GM21529 (cell line): ENCODE measurements at regions not wholly inside any gene's neighbourhood (a gene's known extent, or its start where the extent isn't known, plus 50 kb on each side); places are given as distances from the start of the nearest gene placed in this dataset.

Experiments used
- ATAC-seq: cut with Tn5 transposase; IDR thresholded peaks from one replicate; pipeline ENCODE4 v1.9.1; 2021; ENCODE audit not compliant: unreplicated experiment

DNA sequence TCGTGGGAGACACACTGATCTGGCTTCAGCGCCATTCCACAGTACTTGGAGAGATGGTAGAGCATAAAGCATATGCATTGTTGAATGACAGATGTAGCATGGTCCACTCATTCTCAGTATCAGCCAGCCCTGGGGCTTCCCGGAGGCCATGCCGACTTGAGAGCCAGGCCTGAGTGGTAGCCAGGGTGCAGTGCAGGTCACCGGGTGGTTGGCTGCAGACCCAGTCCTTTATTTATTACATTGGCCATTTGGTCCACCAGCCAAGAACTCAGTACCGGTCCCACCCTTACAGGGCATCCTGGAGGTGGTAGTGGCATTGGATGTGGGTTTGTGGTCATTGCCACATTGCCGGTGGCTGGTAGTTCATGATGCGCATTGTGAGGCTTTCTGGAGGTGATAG is 121.6 kb upstream of the RTL1 start:
- no peak for ATAC-seq

DNA sequence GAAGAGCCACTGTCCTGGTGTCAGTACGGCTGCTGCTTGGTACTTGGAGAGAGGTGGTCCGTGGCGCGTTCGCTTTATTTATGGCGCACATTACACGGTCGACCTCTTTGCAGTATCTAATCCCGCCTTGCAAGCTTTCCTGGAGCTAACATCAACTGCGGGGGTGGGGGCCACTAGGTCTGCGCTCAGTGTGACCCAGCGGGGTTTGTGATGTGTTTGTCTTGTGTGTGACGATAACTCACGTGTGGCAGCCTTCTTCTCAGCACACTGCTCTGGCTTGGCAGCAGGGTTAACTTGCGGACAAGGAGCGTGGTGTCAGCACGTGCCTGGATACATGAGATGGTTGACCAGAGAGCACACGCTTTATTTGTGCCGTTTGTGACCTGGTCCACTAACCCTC is 122.2 kb upstream of the RTL1 start:
- ATAC-seq, result no peak

DNA sequence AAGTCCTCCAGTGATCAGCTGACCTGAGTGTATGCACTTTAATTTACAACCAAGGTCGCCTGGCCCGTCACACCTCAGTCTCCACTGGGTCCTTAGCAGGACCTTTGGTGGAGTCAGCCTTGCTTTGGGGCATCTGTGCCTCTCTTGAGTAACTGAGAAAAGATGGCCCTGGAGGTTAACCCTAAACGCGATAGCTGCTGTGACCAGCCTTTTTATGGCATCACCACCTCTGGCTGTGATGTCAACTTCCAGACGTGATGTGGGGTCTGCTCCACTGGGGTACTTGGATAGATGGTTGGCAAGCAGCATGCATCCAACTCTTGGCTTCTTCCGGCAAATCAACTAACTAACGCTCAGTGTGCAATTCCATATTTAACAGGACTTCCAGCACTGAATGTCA is 122.8 kb upstream of the RTL1 start:
- ATAC-seq, result no peak

DNA sequence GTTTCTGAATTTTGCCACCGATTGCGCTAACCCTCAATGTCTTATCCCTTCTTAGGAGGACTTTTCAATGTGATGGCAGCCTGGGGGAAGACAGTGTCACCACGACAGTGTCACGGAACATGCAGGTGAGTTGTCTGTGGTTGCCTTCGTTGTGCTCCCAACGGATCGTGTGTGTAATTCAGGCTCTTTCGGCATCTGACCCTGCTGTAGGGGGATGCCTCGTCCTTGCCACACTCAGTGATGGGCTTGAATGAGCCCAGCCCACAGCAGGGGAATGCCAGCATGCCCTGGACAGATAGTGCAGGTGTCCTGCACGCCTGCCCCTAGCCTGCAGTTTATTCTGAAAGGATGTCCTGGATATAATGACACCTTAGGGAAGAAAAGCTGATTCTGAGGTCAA is 123.8 kb upstream of the RTL1 start:
- ATAC-seq, result no peak

DNA sequence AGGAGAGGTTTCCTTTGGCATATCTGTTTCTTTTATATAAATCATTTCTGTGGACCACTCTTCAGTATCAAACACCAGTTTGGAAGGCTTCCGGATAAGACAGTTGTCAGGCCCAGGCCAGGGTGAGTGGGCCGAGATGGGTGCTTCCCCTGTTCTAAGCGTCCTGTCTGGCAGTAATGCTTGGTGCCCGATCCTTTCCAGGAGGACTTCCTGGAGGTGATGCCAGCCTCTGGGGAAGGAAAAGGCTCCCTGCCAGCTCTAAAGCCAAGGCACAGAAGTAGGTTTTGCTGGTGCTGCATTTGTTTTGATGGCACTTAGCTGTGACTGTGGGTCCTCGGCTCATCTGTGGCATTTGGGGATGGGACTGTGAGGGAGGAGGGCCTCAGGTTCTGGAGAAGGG is 124.4 kb upstream of the RTL1 start:
- no peak for ATAC-seq

DNA sequence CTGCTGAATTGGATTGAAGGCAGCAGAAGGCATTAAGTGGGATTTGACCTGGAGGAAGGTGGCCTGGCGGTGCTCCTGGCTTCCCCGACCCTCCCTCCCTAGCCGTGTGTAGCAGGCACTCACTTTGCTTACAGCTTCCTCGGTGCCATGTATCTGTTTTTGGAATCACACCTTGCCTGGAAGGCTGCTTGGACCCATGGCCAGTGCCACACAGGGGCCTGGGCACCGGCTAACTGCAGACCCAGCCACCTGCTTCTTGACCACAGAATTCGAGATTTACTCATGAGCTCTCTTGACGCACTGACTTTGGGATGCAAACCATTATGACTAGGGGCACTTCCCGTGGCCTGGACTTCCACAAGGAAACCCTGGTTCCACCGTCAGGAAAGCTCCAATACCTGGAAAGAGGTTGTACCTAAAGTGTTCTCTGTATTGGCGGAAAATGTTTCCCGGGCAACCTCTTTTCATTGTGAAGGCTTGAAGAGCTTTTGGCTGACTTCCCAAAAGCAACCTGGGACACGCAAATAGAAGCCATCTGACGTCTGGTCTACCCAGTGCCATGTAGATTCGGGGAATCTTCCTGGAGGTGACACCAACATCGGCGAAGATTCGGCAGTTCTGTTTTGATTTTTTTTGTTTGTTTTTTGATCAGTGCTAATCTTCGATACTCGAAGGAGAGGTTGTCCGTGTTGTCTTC is 125.6 kb upstream of the RTL1 start:
- no peak for ATAC-seq

DNA sequence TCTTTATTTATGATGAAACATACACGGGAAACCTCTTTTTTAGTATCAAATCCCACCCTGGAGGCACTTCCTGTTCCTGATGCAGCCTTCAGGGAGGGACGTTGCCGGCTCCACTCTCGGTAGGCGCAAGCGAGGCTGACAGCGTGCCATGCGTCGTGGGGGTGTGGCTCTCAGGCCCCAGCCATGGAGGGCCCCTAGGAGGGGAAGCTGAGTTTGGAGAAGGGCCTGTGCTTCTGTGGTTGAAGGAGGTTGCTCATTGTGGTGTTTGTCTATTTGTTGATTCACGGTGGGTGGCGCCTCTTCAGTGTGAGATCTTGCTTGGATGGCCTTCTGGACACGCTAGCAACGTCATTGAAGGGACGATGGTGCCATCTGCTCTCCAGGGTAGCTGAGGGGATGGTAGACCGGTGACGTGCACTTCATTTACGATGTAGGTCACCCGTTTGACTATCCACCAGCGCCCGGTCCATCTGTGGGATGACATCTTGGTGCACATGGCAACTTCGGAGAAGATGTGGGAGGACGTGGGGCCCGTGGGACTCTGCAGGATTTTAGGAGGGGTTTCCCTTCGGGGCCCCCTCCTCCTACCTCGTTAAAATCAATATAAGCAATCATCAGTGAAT is 126.3 kb upstream of the RTL1 start:
- no peak for ATAC-seq

DNA sequence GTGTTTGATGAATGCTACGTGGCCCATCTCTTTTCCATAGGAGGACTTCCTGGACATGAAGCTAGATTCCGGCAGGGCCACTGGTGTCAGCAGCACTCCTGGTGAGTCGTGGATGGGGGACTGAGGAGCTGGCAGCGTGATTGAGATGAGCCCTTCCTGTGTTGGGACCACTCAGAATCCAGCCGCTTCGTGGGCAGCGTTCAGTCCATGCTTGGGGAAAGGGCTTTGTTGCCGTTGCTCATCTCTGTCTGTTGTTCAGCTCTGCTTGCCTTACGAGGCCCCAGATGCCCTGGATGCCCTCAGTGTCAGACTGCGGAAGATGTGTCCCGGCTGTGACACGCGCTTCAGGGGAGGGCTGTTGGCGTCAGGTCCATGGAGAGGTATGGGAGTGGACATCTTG is 127.1 kb upstream of the RTL1 start:
- no peak for ATAC-seq

DNA sequence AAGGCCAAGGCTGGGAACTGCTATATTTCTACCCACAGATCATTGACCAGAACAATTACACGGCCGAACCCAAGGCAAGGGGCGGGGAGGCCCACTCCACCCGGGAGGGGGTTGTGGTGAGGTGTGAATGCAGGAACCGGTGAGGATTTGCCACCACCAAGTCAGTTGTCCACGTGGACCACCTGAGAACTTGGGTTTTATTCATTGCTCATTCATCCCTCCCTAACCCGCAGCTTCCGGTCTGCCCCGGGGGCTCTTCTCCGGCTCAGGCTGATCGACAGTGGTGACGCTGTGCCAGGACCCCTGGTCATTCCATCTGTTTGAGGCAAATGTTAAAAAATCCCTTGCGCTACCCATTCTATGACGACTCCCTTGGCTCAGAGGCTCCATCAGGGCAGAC is 127.7 kb upstream of the RTL1 start:
- ATAC-seq, result no peak

DNA sequence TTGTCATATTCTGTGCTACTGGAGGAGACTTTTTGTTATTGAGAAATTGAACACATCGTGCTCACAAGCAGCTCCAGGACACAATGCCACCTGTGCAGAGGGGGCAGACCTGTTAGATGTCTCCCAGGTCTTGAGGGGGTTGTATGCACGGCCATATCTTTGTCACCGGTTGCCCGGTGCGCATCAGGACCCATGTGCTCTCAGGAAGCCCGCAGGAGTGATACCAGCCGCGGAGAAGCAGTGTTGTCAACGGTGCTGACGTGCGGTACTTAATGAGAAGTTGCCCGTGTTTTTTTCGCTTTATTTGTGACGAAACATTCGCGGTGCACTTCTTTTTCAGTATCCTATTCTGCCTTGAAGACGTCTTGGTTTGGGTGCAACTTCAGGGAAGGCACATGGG is 128.2 kb upstream of the RTL1 start:
- no peak for ATAC-seq

DNA sequence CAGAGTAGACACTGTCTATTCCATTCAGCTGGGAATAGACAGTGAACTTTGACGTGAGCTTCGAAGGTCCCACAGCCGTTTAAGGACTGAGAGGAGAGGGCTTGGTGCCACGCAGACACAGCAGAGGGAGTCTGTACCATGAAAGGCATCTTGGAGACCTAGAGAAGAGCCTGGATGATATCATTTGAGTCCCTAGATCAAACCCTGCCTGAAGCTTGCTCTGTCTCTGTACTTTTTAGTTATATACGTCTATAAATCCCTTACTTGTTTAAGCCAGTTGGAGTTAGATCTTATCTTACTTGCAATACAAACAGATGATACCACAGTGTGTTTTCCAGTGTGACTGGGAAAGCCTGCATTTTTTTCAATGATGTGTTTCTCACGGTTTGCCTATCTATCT is 128.9 kb upstream of the RTL1 start:
- ATAC-seq, result no peak

DNA sequence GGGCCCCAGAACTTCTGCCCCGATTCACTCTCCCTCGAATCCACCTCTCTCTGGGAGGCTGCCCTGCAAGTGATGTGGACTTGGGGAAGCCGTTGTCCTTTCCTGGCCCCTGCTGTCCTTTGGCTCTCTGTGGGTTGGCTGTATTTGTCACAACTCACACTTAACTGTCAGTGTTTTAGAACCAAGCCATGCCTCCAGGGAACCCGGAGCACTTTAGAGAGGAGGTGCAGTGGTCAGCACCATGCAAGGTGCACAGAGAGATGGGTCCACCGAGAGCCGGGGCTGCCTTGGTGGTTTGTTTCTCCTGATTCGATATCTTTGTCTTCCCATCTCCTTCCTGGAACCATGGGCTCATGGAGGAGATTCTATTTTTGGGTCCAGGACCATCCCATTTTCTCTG is 129.5 kb upstream of the RTL1 start:
- ATAC-seq, result no peak

DNA sequence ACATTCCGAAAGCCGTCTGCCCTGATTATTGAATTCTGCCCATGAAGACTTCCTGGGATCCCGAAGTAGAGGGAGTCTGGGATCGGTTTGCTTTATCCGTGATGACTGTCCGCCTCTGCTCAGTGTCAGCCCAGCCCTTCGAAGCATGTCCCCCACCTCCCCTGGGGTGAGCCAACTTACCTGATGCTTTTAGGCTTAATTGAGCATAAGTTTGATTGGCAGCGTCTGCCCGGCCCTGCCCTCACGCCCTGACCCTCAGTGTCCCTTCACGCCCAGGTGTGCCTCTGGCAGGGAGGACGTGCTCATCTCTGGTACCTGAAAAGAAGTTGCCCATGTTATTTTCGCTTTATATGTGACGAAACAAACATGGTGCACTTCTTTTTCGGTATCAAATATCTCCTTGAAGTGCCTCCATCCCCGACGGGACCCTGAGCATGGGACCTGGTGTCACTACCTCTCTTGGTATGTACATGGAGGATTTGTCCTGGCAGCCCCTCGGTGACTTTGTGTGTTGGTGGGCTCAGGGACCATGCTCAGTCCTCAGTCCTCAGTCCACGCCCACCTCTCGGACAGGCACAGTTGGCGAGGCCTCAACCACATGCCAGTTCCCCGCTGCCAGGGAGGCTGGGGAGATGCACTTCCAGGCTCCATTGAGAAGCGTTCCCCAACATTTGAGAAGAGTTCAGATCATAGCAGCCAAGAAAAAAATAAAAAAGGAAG is 130.1 kb upstream of the RTL1 start:
- ATAC-seq, result no peak

DNA sequence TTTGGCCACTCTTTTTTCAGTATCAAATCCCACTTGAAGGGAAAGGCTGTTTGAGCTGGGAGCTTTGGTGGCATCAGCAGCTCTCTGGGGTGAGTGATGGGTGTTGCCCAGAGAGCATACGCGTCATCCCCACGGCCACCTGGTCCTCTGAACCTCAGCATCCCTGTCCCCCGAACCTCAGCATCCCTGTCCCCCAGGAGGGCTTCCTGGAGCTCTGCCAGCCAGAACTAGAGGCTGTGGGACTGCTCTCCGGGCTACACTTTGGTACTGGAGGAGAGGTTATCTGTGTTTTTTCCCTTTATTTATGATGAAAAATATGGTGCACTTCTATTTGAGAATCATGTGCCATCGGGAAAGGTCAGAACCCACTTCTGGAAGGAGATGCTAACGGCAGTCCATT is 131.5 kb upstream of the RTL1 start:
- no peak for ATAC-seq

DNA sequence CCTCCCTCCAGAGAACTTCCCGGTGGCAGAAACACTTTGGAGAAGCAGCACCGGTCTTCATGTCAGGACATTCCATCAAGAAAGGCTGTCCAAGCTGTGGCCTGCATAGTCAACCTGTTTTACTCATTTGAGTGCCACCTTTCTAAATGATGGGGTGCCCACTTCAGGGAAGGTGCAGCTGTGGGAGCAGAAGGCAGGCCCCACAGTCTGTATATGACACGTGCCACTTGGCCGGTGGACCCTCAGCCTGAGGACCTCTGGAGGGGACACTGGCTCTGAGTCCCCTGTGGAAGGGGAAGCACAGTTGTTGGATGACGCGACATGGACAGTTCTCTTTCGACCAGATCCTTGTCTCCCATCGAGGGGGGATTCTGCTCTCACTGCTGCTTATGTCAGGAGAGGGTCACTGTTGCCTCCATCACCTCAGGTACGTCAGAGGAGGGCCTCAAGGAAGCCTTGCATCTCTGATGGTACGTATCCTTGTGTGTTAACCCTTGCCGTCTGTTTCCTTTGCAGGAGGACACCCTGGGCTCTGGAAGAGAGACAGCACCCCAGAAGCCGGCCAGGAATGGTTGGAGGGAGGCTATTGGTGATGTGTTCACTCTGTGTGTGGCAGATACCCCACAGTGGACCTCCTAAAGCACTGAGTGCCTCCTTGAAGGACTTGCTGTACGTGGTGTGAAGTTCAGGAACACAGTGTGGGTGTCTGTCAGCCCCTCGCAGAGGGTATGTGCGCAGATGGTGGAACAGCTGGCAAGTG is 132.1 kb upstream of the RTL1 start:
- ATAC-seq, result no peak

DNA sequence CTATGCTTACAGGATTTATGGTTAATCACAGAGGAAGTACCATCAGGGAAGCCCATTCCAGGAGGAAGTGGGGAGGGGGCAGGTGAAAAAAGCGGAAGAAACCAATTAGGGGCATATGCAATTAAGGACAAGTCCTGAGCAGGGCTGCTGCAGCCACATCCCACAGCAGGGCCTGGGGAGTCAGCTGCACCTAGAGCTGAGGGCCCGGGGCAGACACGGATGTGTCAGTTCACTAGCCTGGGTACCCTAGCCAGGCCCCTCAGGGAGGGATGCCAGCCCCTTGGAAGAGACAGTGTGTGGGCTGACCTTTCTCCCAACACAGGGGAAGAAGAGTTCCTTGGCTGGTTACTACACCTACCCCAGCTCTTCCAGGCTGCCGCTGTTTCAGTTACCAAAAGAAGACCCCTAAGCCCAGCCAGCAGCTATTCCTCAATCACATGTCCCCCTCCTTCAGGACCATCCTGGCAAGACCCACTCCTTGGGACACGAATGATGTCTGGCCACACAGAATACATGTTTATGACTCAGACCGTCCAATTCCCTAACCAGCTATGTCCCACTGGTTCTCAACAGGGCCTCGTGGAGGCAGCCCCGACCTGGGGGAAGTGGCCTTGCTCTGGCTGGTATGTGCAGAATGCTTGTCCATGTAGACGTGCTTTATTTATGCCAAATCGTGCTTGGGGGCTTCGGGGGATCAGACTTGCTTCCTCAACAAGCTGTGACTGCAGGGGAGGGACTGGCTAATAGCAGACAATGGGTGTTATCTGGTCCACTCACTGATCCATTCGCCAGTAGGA is 133.7 kb upstream of the RTL1 start:
- no peak for ATAC-seq

DNA sequence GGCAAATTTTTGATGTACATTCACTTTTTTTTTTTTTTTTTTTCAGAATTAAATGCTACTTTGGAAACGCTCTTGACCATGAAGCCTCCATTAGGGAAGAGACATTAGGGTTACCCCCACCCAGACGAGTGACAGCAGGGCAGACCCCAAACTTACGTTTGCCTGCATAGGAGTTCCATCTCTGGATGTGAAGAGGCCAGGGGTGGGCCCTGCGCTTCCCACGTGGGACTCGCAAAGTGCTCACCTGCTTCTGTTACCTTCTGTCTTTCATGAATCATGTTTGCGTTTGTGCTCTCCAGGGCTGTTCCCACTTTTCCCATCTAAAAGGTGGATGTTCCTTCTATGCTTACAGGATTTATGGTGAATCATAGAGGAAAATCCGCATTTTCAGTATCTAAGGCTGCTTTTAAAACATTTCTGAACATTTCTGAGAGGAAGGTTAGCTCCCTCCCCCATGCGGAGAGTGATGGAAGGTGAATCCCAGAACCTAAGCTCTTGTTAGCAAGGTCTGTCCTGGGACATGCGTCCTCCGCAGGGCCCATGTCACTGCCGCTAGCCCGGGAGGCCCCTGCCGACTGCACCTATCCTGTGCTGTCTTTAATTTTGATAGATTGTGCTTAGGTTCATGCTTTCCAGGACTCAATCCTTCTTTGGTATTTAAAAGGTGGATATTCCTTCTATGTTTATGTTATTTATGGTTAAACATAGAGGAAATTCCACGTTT is 135.7 kb upstream of the RTL1 start:
- ATAC-seq, result no peak

DNA sequence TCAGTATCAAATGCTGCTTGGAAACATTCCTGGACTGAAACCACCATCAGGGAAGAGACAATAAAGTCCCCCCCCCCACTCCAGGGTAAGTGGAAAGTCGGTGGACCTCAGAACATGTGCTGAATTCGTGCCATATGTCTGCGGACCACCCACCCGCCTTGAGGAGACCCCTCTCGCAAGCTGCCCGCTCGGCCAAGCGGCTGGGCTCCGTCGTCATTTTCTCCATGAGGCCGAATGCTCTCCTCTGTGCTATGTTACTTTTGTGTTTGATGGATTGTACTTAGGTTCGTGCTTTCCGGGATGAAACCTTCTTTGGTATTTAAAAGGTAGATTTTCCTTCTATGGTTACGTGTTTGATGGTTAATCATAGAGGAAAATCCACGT is 136.2 kb upstream of the RTL1 start:
- no peak for ATAC-seq

DNA sequence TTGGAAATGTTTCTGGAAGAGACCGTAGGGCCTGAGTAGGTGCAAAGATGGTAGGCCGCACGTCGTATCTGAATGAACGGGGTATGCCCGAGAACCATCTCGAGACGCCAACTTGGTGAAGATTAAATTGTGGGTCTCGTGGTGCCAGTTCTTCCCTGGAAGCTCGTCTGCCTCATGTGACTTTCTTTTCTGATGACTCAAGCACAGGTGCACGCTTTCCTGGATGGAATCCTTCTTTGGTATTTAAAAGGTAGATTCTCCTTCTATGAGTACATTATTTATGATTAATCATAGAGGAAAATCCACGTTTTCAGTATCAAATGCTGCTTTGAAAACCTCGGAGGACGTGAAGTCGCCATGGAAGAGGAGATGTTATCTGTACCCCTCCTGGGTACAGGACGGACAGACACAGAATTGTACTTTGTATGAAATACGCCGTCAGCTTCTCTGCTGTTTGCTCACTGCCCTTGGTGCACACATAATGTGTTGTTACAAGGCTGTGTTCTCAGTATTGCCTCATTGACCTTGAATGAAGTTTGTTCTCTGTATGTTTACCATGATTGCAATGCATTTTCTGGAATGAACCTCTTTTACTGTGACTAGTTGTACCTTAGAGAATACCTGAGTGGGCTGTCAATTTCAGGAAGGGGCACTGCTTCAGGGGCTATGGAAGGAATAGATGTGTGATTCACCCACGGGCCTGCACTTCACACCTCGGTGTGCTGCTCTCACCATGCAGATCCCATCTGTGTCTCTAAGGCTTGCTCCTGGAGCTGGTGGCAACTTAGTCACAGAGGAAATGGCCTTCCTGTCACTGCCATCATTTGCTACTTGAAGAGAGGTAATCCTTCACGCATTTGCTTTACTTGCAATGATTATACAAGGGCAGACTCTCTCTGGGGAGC is 137.3 kb upstream of the RTL1 start:
- no peak for ATAC-seq
